MM.1S (cell line): ENCODE measurements at regions not wholly inside any gene's neighbourhood (a gene's known extent, or its start where the extent isn't known, plus 50 kb on each side); places are given as distances from the start of the nearest gene placed in this dataset.

ENCODE experiments used
- DNase-seq: peaks from one replicate; pipeline ENCODE4 v3.0.0-alpha.2; 2015
- H2AFZ ChIP-seq: fragments of 300-600 bp; sonication (generic); 2 replicates; pipeline ENCODE4 v1.6.0; 2016; ENCODE audit warnings: antibody characterized with exemption, low read length
- H3F3A ChIP-seq: fragments of 300-600 bp; sonication (generic); 2 replicates; pipeline ENCODE4 v1.6.1; 2016; ENCODE audit warnings: mild to moderate bottlenecking, antibody characterized with exemption, low read length, moderate library complexity, mixed read lengths; ENCODE audit not compliant: insufficient read depth
- H3K27ac ChIP-seq: fragments of 300-600 bp; sonication (generic); 2 replicates; pipeline ENCODE4 v1.5.1; 2016; ENCODE audit warnings: mild to moderate bottlenecking, low read length
- H3K27me3 ChIP-seq: fragments of 300-600 bp; sonication (generic); replicated peaks from 2 replicates; pipeline ENCODE4 v1.6.0; 2016; ENCODE audit warnings: low read length; ENCODE audit not compliant: insufficient read depth
- H3K36me3 ChIP-seq: fragments of 300-600 bp; sonication (generic); replicated peaks from 2 replicates; pipeline ENCODE4 v1.6.1; 2016; ENCODE audit warnings: mild to moderate bottlenecking, low read length, mixed read lengths; ENCODE audit not compliant: insufficient read depth
- H3K4me1 ChIP-seq: fragments of 300-600 bp; sonication (generic); 2 replicates; pipeline ENCODE4 v1.6.1; 2016; ENCODE audit warnings: low read length, mixed read lengths
- H3K4me2 ChIP-seq: fragments of 300-600 bp; sonication (generic); 2 replicates; pipeline ENCODE4 v1.6.0; 2016; ENCODE audit warnings: low read depth, low read length
- H3K4me3 ChIP-seq: fragments of 300-600 bp; sonication (generic); 2 replicates; pipeline ENCODE4 v1.5.1; 2016; ENCODE audit warnings: low read length, mixed read lengths
- H3K79me2 ChIP-seq: fragments of 300-600 bp; sonication (generic); 2 replicates; pipeline ENCODE4 v1.6.1; 2016; ENCODE audit warnings: mixed run types, low read length, mixed read lengths
- H3K9ac ChIP-seq: fragments of 300-600 bp; sonication (generic); 2 replicates; pipeline ENCODE4 v1.6.1; 2016; ENCODE audit warnings: low read length, mixed read lengths
- H3K9me2 ChIP-seq: fragments of 300-600 bp; sonication (generic); replicated peaks from 2 replicates; pipeline ENCODE4 v1.6.1; 2016; ENCODE audit warnings: mild to moderate bottlenecking, low read length, mixed read lengths; ENCODE audit not compliant: insufficient read depth
- H3K9me3 ChIP-seq: fragments of 300-600 bp; sonication (generic); replicated peaks from 2 replicates; pipeline ENCODE4 v1.6.1; 2016; ENCODE audit warnings: mild to moderate bottlenecking, low read length, mixed read lengths; ENCODE audit not compliant: insufficient read depth
- H4K20me1 ChIP-seq: fragments of 300-600 bp; sonication (generic); 2 replicates; pipeline ENCODE4 v1.6.1; 2016; ENCODE audit warnings: mild to moderate bottlenecking, low read length, moderate library complexity, mixed read lengths; ENCODE audit not compliant: insufficient read depth
- EZH2 ChIP-seq: fragments of 300-600 bp; sonication (generic); optimal IDR thresholded peaks from 2 replicates; pipeline ENCODE3; 2017; ENCODE audit warnings: low read depth, mild to moderate bottlenecking, antibody characterized with exemption, low read length, mixed read lengths
- EZH2phosphoT487 ChIP-seq: fragments of 300-600 bp; sonication (generic); IDR thresholded peaks from 2 replicates; pipeline ENCODE4 v1.6.1; 2018; ENCODE audit warnings: antibody characterized with exemption, low read length
- TF ChIP-seq, protein P1 (sequence below): fragments of 300-600 bp; sonication (generic); IDR thresholded peaks from 2 replicates; pipeline ENCODE4 v1.5.1; 2016; ENCODE audit warnings: antibody characterized with exemption, low read length, mixed read lengths

- no peak for DNase-seq
- Histone ChIP-seq H3K4me3 (no peak overlapping the region), H3K79me2 (no peaks in the 10 kb centered on the region), H3K27me3 (no peaks in the 10 kb centered on the region), H3K4me1 (no peaks in the 10 kb centered on the region), H3K4me2 (no peak overlapping the region), H3F3A (no peaks in the 10 kb centered on the region), H2AFZ (no peak overlapping the region), H4K20me1 (no peaks in the 10 kb centered on the region), H3K36me3 (no peaks in the 10 kb centered on the region), H3K9me2 (no peaks in the 10 kb centered on the region), H3K9me3 (no peaks in the 10 kb centered on the region), H3K9ac (no peak overlapping the region), H3K27ac (no peak overlapping the region)
- TF ChIP-seq EZH2 (no peak), EZH2phosphoT487 (no peak)
- TF ChIP-seq, protein P1, sequence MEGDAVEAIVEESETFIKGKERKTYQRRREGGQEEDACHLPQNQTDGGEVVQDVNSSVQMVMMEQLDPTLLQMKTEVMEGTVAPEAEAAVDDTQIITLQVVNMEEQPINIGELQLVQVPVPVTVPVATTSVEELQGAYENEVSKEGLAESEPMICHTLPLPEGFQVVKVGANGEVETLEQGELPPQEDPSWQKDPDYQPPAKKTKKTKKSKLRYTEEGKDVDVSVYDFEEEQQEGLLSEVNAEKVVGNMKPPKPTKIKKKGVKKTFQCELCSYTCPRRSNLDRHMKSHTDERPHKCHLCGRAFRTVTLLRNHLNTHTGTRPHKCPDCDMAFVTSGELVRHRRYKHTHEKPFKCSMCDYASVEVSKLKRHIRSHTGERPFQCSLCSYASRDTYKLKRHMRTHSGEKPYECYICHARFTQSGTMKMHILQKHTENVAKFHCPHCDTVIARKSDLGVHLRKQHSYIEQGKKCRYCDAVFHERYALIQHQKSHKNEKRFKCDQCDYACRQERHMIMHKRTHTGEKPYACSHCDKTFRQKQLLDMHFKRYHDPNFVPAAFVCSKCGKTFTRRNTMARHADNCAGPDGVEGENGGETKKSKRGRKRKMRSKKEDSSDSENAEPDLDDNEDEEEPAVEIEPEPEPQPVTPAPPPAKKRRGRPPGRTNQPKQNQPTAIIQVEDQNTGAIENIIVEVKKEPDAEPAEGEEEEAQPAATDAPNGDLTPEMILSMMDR, result no peak
These were observed 380.1 kb upstream of the DDI1 start for GRCh38 chr11:103656382-103656781.

DNA sequence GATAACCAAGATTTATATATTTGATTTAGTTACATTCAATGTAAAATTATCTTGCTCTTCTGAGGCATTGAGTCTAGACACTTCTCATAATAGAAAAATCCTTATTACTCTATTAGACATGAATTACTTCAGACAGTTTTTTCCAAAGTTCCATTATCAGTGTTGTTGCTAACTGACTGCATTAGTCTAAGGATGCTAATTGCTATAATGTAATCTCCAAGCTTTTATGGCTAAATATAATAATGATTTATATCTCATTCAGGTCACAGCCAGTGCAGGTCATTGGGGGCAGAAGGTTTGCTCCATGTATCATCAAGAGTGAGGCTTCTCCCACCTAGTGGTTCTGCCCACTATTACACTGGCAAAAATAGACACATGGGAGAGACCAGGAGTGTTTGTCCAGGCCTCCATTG is 377.2 kb upstream of the DDI1 start:
- H3K36me3 ChIP-seq, result no peaks in the 10 kb centered on the region
- no peaks in the 10 kb centered on the region for H3K9me2 ChIP-seq
- no peak overlapping the region for H3K27ac ChIP-seq
- H3K79me2 ChIP-seq, result no peaks in the 10 kb centered on the region
- H3K9me3 ChIP-seq, result no peaks in the 10 kb centered on the region
- no peaks in the 10 kb centered on the region for H4K20me1 ChIP-seq
- no peaks in the 10 kb centered on the region for H3F3A ChIP-seq
- H3K4me1 ChIP-seq, result no peaks in the 10 kb centered on the region
- no peak overlapping the region for H2AFZ ChIP-seq
- no peak overlapping the region for H3K4me3 ChIP-seq
- no peak for DNase-seq
- no peaks in the 10 kb centered on the region for H3K27me3 ChIP-seq
- no peak overlapping the region for H3K4me2 ChIP-seq
- TF ChIP-seq EZH2, result no peak
- no peak for TF ChIP-seq EZH2phosphoT487
- TF ChIP-seq, protein P1, result no peak
- no peak overlapping the region for H3K9ac ChIP-seq

DNA sequence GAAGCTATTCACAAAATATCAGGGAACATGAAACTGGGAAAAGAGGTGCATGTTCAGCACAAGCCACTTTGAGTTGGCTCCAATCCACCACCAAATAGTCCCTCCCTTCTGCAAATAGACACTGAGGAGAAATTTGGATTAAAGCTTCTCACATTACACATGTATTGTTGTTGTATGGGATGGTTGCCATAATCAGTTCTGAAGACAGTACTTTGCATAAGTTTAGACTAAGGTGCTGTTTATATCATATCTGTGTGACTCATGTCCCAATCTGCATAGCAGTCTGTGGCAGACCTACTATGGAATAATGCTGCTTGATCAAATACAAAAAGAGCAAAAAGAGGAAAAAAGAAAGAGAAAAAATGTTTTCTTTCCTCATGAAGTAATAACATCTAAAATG is 376.7 kb upstream of the DDI1 start:
- H2AFZ ChIP-seq, result no peak overlapping the region
- H4K20me1 ChIP-seq, result no peaks in the 10 kb centered on the region
- H3K4me3 ChIP-seq, result no peak overlapping the region
- H3K4me2 ChIP-seq, result no peak overlapping the region
- H3K9me2 ChIP-seq, result no peaks in the 10 kb centered on the region
- no peak overlapping the region for H3K27ac ChIP-seq
- no peaks in the 10 kb centered on the region for H3K36me3 ChIP-seq
- no peaks in the 10 kb centered on the region for H3K79me2 ChIP-seq
- H3F3A ChIP-seq, result no peaks in the 10 kb centered on the region
- no peaks in the 10 kb centered on the region for H3K9me3 ChIP-seq
- H3K9ac ChIP-seq, result no peak overlapping the region
- DNase-seq, result no peak
- no peaks in the 10 kb centered on the region for H3K4me1 ChIP-seq
- TF ChIP-seq EZH2phosphoT487, result no peak
- TF ChIP-seq, protein P1, result no peak
- TF ChIP-seq EZH2, result no peak
- no peaks in the 10 kb centered on the region for H3K27me3 ChIP-seq
